AG04450 (cell line): ENCODE measurements at regions not wholly inside any gene's neighbourhood (a gene's known extent, or its start where the extent isn't known, plus 50 kb on each side); places are given as distances from the start of the nearest gene placed in this dataset.
A peak's percentile ranks its signal among the peaks of the same experiment; 100 is the strongest.

ENCODE experiments used
- CTCF ChIA-PET: fragments of 300-600, 350-600 bp; formaldehyde crosslinking; extraction: SDS; loops from one replicate; lab custom pipeline; 2022; ENCODE audit warnings: antibody characterized with exemption, inconsistent platforms; lab: Charles Lee
- POLR2A ChIA-PET: fragments of 350-600 bp; formaldehyde crosslinking; extraction: SDS; loops from one replicate; lab custom pipeline; 2021; ENCODE audit warnings: antibody characterized with exemption, inconsistent platforms; lab: Yijun Ruan, JAX
- DNase-seq: peaks from one replicate; pipeline ENCODE4 v3.0.0-alpha.2; 2011; ENCODE audit warnings: low read depth, low spot score
- H3K27ac ChIP-seq: one replicate; pipeline ENCODE4 v1.5.1; 2012; ENCODE audit warnings: low read depth, low read length, control low read depth
- H3K27me3 ChIP-seq: one replicate; pipeline ENCODE4 v1.6.0; 2012; ENCODE audit warnings: low read length; ENCODE audit not compliant: control insufficient read depth, insufficient read depth
- H3K4me3 ChIP-seq: 2 replicates; pipeline ENCODE4 v1.5.1; 2011; ENCODE audit warnings: mild to moderate bottlenecking, low read depth, low read length, control low read depth
- H3K9me3 ChIP-seq: 2 replicates; pipeline ENCODE4 v1.5.1; 2012; ENCODE audit warnings: low read length; ENCODE audit not compliant: control insufficient read depth, insufficient read depth
- TF ChIP-seq, protein P1 (sequence below): IDR thresholded peaks from 2 replicates; pipeline ENCODE4 v1.5.1; 2011; ENCODE audit warnings: low read depth, low read length, control low read depth, inconsistent platforms

DNA sequence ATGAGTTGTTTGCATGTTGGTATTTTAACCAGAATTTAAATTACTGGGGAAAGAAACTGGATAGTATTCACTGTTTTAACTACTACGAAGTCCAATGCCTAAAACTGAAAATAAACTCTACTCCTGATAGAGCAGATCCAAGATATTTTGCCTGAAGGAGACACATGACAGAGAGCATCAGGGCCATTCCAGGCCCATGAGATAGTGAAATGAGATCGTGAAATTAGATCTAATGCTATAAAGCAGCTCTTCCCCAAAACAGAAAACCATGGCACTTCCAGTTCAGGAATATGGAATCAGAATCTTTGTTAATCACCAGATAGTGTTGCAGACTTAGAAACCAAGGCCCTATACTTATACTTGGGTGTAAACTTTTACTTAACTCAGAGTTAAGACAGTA, 124.3 kb upstream of the CACNA2D1 start:
- Histone ChIP-seq H3K9me3 (no peaks in the 10 kb centered on the region), H3K27ac (no peak overlapping the region), H3K4me3 (no peak overlapping the region), H3K27me3 (no peaks in the 10 kb centered on the region)
- TF ChIP-seq, protein P1, sequence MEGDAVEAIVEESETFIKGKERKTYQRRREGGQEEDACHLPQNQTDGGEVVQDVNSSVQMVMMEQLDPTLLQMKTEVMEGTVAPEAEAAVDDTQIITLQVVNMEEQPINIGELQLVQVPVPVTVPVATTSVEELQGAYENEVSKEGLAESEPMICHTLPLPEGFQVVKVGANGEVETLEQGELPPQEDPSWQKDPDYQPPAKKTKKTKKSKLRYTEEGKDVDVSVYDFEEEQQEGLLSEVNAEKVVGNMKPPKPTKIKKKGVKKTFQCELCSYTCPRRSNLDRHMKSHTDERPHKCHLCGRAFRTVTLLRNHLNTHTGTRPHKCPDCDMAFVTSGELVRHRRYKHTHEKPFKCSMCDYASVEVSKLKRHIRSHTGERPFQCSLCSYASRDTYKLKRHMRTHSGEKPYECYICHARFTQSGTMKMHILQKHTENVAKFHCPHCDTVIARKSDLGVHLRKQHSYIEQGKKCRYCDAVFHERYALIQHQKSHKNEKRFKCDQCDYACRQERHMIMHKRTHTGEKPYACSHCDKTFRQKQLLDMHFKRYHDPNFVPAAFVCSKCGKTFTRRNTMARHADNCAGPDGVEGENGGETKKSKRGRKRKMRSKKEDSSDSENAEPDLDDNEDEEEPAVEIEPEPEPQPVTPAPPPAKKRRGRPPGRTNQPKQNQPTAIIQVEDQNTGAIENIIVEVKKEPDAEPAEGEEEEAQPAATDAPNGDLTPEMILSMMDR: no peak
- no peak for DNase-seq
- ChIA-PET CTCF (no interaction called here), POLR2A (no interaction called here)

DNA sequence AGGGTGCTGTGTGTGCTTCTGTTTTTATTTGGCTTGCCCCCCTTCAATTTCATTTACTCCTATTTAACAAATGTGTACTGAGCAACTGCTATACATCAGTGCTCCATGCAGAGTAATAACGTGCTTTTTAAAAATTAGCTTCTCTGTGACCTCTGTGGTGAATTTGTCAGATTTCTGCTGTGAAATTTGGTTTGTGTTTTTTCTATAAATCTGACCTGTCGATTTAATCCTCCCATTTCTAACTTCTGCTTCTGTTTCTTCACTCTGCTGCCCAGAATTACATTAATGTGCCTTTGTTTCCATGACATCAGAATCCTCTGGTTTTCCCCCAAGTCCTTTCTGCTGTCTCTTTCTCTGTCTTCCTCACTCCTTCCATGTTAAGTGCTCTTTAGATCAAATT, 123.8 kb upstream of the CACNA2D1 start:
- CTCF ChIA-PET: no interaction called here

DNA sequence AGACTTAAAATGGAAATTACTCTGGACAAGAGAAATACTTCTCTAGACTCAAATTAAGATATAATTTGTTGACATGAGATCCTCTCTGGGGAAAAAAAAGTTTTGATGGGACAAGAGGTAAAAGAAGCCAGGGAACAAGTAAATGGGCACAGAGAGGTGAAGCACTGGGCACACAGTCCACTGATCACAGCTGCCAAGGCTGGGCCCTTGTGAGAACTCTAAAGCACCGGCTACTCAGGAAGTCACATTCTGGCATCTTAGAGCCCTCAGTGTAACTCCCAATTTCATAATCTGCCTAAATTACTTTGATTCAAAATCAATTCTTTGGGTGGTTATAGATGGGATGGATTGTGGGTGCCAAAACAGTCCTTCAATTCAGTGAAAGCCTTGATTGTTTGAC, 123.2 kb upstream of the CACNA2D1 start:
- ChIA-PET CTCF (no interaction called here), POLR2A (no interaction called here)
- Histone ChIP-seq H3K27ac (no peak overlapping the region), H3K4me3 (no peak overlapping the region), H3K27me3 (no peaks in the 10 kb centered on the region), H3K9me3 (no peaks in the 10 kb centered on the region)
- TF ChIP-seq, protein P1: no peak
- no peak for DNase-seq

More for the DNA sequence above, 123.8 kb upstream of the CACNA2D1 start:
- no peak for DNase-seq
- Histone ChIP-seq H3K4me3 (no peak overlapping the region), H3K27ac (no peak overlapping the region), H3K9me3 (no peaks in the 10 kb centered on the region), H3K27me3 (no peaks in the 10 kb centered on the region)
- POLR2A ChIA-PET: no interaction called here
- TF ChIP-seq, protein P1: no peak

DNA sequence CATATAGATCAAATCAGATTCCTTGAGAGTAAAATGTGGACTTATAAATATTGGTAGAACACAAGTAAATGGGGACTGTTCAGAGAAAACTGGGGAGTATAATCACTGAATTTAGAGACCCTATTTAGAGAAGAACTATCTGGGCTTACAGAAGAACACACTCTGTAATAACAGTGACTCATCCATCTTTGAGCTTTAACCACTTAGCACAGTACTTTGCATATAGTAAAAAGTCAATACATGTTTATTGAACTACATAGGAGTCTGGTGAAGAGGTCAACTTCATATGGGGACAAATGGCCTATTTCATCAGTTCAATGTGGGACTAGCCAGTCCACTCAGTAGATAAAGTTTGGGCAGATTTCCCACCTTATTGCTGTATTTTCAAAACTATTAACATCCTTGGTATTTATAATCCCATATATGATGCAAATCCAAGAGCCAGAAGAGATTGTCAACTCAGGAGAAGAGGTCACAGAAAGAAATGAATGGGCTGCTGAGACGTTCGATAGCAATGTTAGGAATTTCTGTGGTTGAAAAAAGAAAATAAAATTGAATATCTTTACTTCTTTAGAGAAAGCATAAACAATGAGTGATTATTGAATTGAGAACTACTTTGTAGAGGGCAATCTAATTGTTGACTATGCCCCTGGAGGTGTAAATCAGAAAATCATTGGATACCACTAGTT, 119.3 kb upstream of the CACNA2D1 start:
- Histone ChIP-seq H3K27ac (peak overlapping the region; percentile 13), H3K27me3 (no peaks in the 10 kb centered on the region), H3K9me3 (no peaks in the 10 kb centered on the region), H3K4me3 (no peak overlapping the region)
- DNase-seq: peak; percentile 15
- TF ChIP-seq, protein P1: no peak
- CTCF ChIA-PET: interaction anchor here (0.5 kb wide), 1 partner anchor 65 kb away, joined by 8 read pairs; no protein-coding TSS in a partner anchor
- POLR2A ChIA-PET: no interaction called here

DNA sequence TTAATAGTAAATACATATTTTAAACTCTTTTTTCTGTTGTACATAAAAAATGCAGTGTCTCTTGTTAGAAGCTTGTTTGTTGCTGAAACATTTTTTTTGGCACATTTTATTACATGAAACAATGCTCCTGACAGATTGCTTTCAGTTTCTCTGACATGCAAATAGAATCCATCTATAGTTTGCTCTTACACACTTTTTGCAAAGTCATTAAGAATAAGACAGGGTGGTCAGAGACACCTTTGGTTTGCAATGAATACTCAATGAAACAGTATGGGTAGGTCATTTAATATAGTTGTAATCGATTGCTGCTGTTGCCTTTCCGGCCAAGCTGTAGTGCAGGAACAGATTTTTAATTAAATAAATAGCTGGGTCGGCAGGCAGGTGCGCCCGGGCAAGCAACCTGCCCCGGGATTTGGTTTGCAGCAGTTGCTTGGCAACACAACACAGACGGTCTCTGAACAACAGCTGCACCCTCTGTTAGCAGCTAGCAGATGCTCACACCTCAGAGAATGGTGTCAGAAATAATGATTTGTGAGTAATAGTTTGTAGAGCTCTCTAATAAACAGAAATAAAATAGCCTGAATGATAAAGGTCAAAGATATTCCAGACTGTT, 115.7 kb upstream of the CACNA2D1 start:
- CTCF ChIA-PET: interaction anchor here (3.1 kb wide), 1 partner anchor 13 kb away, joined by 11 read pairs; no protein-coding TSS in a partner anchor
- TF ChIP-seq, protein P1: no peak
- no peak for DNase-seq
- POLR2A ChIA-PET: no interaction called here
- H3K4me3 ChIP-seq: no peak overlapping the region
- H3K27me3 ChIP-seq: no peaks in the 10 kb centered on the region
- H3K9me3 ChIP-seq: no peaks in the 10 kb centered on the region
- no peak overlapping the region for H3K27ac ChIP-seq
